ENCODE measurements at regions not wholly inside any gene's neighbourhood (a gene's known extent, or its start where the extent isn't known, plus 50 kb on each side); places are given as distances from the start of the nearest gene placed in this dataset.

DNA sequence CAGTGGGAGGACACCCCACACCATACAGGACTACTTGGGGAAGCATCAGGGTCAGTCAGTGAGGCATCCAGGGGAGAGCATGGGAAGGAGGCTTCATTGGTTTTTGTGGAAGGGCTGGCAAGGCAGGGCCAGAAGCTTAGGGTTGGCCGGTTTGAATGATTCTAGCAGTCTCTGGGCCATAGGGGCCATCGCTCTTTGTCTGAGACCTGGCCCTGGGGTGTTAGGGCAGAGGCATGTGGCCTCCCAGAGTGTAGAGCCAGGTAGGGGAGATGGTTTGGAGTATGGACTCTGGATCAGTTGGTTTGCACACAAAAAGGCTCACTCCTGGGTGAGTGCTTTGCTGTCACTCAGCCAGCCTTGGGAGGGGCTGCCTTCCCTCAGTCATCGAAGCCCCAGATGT is 98.5 kb downstream of the GLI2 start:
- Histone ChIP-seq H3K9ac (ENCODE audit: low read length) (no peak overlapping the region), H3K4me1 (ENCODE audit: insufficient read depth, low read length) (no peaks in the 10 kb centered on the region), H3K4me3 (ENCODE audit: insufficient read depth, low read depth, low read length) (no peak overlapping the region), H4K20me1 (ENCODE audit: insufficient read depth, low read length) (peaks cover 81% of the 10 kb centered on the region), H3K27ac (ENCODE audit: low read depth, low read length) (no peak overlapping the region), H3K36me3 (ENCODE audit: insufficient read depth, low read length) (no peaks in the 10 kb centered on the region), H3K9me3 (ENCODE audit: insufficient read depth, low read depth, low read length) (no peaks in the 10 kb centered on the region), H3K4me2 (ENCODE audit: low read length) (no peak overlapping the region), H3K79me2 (ENCODE audit: insufficient read depth, low read length) (peaks cover 85% of the 10 kb centered on the region), H2AFZ (ENCODE audit: low read depth, low read length) (no peak overlapping the region), H3K27me3 (ENCODE audit: insufficient read depth, low read length) (no peaks in the 10 kb centered on the region)
- H3K4me3 Mint-ChIP-seq (ENCODE audit: unreplicated experiment), result no peak overlapping the region
- TF ChIP-seq, protein P1, sequence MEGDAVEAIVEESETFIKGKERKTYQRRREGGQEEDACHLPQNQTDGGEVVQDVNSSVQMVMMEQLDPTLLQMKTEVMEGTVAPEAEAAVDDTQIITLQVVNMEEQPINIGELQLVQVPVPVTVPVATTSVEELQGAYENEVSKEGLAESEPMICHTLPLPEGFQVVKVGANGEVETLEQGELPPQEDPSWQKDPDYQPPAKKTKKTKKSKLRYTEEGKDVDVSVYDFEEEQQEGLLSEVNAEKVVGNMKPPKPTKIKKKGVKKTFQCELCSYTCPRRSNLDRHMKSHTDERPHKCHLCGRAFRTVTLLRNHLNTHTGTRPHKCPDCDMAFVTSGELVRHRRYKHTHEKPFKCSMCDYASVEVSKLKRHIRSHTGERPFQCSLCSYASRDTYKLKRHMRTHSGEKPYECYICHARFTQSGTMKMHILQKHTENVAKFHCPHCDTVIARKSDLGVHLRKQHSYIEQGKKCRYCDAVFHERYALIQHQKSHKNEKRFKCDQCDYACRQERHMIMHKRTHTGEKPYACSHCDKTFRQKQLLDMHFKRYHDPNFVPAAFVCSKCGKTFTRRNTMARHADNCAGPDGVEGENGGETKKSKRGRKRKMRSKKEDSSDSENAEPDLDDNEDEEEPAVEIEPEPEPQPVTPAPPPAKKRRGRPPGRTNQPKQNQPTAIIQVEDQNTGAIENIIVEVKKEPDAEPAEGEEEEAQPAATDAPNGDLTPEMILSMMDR (IDR thresholded peaks at IDR 0.05; ENCODE audit: insufficient read depth, low read depth, low read length), result no peak
- no peak for TF ChIP-seq EZH2 (IDR thresholded peaks at IDR 0.05; ENCODE audit: insufficient read depth, low read length)
- FAIRE-seq (no peak), DNase-seq (ENCODE audit: low read depth) (no peak)
- H3K27me3 Mint-ChIP-seq (ENCODE audit: low read depth, unreplicated experiment), result no peaks in the 10 kb centered on the region
- H3K4me1 Mint-ChIP-seq (ENCODE audit: low read depth, unreplicated experiment), result peaks cover 5% of the 10 kb centered on the region
- no peak overlapping the region for H3K27ac Mint-ChIP-seq (ENCODE audit: unreplicated experiment)
- no peaks in the 10 kb centered on the region for H3K9me3 Mint-ChIP-seq (ENCODE audit: unreplicated experiment)
- peaks cover 10% of the 10 kb centered on the region for H3K36me3 Mint-ChIP-seq (ENCODE audit: low read depth, unreplicated experiment)

DNA sequence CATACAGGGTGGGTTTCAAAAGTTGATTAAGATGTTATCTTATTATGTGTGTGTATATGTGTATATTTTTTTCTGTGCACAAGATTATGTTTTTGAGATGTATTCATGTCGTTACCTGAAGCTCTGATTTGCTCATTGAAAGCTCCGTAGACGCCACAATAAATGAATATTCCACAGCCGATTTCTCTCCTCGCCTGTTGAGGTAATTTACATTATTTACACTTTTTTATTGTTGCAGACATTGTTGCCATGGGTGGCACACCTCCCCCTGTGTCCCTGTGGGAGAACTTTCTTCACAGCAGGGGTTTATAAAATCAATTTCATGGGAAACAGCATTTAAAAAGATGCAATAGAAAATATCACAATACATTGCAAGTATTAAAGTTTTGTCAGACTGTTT is 100.6 kb downstream of the GLI2 start:
- H2AFZ ChIP-seq (ENCODE audit: low read depth, low read length), result no peak overlapping the region
- no peak for FAIRE-seq
- no peak overlapping the region for H3K4me2 ChIP-seq (ENCODE audit: low read length)
- Mint-ChIP-seq H3K4me1 (ENCODE audit: low read depth, unreplicated experiment) (no peaks in the 10 kb centered on the region), H3K36me3 (ENCODE audit: low read depth, unreplicated experiment) (peaks cover 14% of the 10 kb centered on the region), H3K27ac (ENCODE audit: unreplicated experiment) (no peak overlapping the region), H3K9me3 (ENCODE audit: unreplicated experiment) (no peaks in the 10 kb centered on the region), H3K27me3 (ENCODE audit: low read depth, unreplicated experiment) (no peaks in the 10 kb centered on the region), H3K4me3 (ENCODE audit: unreplicated experiment) (no peak overlapping the region)
- no peaks in the 10 kb centered on the region for H3K9me3 ChIP-seq (ENCODE audit: insufficient read depth, low read depth, low read length)
- TF ChIP-seq, protein P1 (IDR thresholded peaks at IDR 0.05; ENCODE audit: insufficient read depth, low read depth, low read length), result no peak
- TF ChIP-seq EZH2 (IDR thresholded peaks at IDR 0.05; ENCODE audit: insufficient read depth, low read length), result no peak
- no peaks in the 10 kb centered on the region for H3K4me1 ChIP-seq (ENCODE audit: insufficient read depth, low read length)
- no peak overlapping the region for H3K27ac ChIP-seq (ENCODE audit: low read depth, low read length)
- no peak overlapping the region for H3K9ac ChIP-seq (ENCODE audit: low read length)
- peaks cover 74% of the 10 kb centered on the region for H4K20me1 ChIP-seq (ENCODE audit: insufficient read depth, low read length)
- H3K27me3 ChIP-seq (ENCODE audit: insufficient read depth, low read length), result no peaks in the 10 kb centered on the region
- H3K4me3 ChIP-seq (ENCODE audit: insufficient read depth, low read depth, low read length), result no peak overlapping the region
- H3K36me3 ChIP-seq (ENCODE audit: insufficient read depth, low read length), result no peaks in the 10 kb centered on the region
- DNase-seq (ENCODE audit: low read depth), result no peak
- peaks cover 83% of the 10 kb centered on the region for H3K79me2 ChIP-seq (ENCODE audit: insufficient read depth, low read length)

DNA sequence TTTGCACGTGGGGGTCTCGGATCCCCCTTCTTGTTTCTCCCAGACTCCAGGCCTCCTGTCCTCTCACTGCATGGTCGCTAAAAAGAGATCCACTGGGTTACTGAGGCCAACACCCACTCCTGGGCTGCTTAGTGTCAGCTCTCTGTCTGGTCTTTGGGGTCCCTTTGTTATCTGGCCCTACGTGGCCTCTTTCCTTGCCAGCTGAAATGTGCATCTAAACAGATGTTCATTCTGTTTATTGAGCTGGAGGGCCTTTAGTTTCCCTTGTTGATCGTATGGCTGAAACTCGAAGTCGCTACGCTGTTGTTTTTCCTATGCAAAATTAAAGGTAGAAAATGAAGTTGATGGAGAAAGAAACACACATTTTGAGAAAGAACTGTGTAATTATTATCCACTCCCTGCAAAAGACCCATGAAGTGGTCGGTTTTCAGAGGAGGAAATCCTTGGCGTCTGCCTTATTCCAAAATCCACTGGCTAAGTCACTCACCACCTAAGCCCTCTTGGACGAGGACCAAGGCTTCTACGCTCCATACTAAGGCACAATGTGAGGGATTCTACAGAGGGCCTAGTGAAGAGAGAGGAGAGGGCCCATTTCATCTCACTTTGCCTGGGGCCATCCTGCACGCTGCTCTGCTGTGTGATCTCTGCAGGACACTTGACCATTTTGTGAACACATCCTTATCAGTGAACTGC is 105.3 kb downstream of the GLI2 start:
- no peaks in the 10 kb centered on the region for H3K9me3 Mint-ChIP-seq (ENCODE audit: unreplicated experiment)
- Histone ChIP-seq H3K9ac (ENCODE audit: low read length) (no peak overlapping the region), H3K9me3 (ENCODE audit: insufficient read depth, low read depth, low read length) (no peaks in the 10 kb centered on the region), H2AFZ (ENCODE audit: low read depth, low read length) (no peak overlapping the region), H3K4me1 (ENCODE audit: insufficient read depth, low read length) (peaks cover 7% of the 10 kb centered on the region), H4K20me1 (ENCODE audit: insufficient read depth, low read length) (peaks cover 72% of the 10 kb centered on the region), H3K36me3 (ENCODE audit: insufficient read depth, low read length) (no peaks in the 10 kb centered on the region), H3K27ac (ENCODE audit: low read depth, low read length) (no peak overlapping the region), H3K27me3 (ENCODE audit: insufficient read depth, low read length) (no peaks in the 10 kb centered on the region), H3K4me3 (ENCODE audit: insufficient read depth, low read depth, low read length) (no peak overlapping the region), H3K79me2 (ENCODE audit: insufficient read depth, low read length) (peaks cover 75% of the 10 kb centered on the region), H3K4me2 (ENCODE audit: low read length) (no peak overlapping the region)
- H3K4me1 Mint-ChIP-seq (ENCODE audit: low read depth, unreplicated experiment), result peaks cover 11% of the 10 kb centered on the region
- H3K27ac Mint-ChIP-seq (ENCODE audit: unreplicated experiment), result no peak overlapping the region
- DNase-seq (ENCODE audit: low read depth), result no peak
- no peaks in the 10 kb centered on the region for H3K27me3 Mint-ChIP-seq (ENCODE audit: low read depth, unreplicated experiment)
- H3K4me3 Mint-ChIP-seq (ENCODE audit: unreplicated experiment), result no peak overlapping the region
- no peak for TF ChIP-seq EZH2 (IDR thresholded peaks at IDR 0.05; ENCODE audit: insufficient read depth, low read length)
- TF ChIP-seq, protein P1 (IDR thresholded peaks at IDR 0.05; ENCODE audit: insufficient read depth, low read depth, low read length), result no peak
- no peak for FAIRE-seq
- H3K36me3 Mint-ChIP-seq (ENCODE audit: low read depth, unreplicated experiment), result peaks cover 18% of the 10 kb centered on the region
